Stimulated activated naive CD8-positive, alpha-beta T cell treated with anti-CD3 and anti-CD28 coated beads, Interleukin-15, Interleukin-2, amounts not matched to agents 100 ng/mL and 50 ng/mL, for 24 hours (primary cell): ENCODE measurements at regions not wholly inside any gene's neighbourhood (a gene's known extent, or its start where the extent isn't known, plus 50 kb on each side); places are given as distances from the start of the nearest gene placed in this dataset.

Source experiments
- H3K27ac Mint-ChIP-seq: one replicate; pipeline ENCODE4 v1.8.0; 2021; ENCODE audit warnings: mild to moderate bottlenecking, mixed read lengths
- H3K27me3 Mint-ChIP-seq: one replicate; pipeline ENCODE4 v1.8.0; 2021; ENCODE audit warnings: mixed read lengths
- H3K36me3 Mint-ChIP-seq: one replicate; pipeline ENCODE4 v1.8.0; 2021; ENCODE audit warnings: low read depth, mixed read lengths
- H3K4me1 Mint-ChIP-seq: one replicate; pipeline ENCODE4 v1.8.0; 2021; ENCODE audit warnings: low read depth, mixed read lengths
- H3K4me3 Mint-ChIP-seq: one replicate; pipeline ENCODE4 v1.8.0; 2021; ENCODE audit warnings: mild to moderate bottlenecking, mixed read lengths
- H3K9me3 Mint-ChIP-seq: one replicate; pipeline ENCODE4 v1.8.0; 2021; ENCODE audit warnings: mixed read lengths

- Mint-ChIP-seq H3K4me3 (no peak overlapping the region), H3K27me3 (no peaks in the 10 kb centered on the region), H3K4me1 (no peaks in the 10 kb centered on the region), H3K9me3 (peaks cover 4% of the 10 kb centered on the region), H3K27ac (no peak overlapping the region), H3K36me3 (no peaks in the 10 kb centered on the region)
These were observed 805.7 kb downstream of the SLC4A3 start for GRCh38 chr2:220433131-220433530.

DNA sequence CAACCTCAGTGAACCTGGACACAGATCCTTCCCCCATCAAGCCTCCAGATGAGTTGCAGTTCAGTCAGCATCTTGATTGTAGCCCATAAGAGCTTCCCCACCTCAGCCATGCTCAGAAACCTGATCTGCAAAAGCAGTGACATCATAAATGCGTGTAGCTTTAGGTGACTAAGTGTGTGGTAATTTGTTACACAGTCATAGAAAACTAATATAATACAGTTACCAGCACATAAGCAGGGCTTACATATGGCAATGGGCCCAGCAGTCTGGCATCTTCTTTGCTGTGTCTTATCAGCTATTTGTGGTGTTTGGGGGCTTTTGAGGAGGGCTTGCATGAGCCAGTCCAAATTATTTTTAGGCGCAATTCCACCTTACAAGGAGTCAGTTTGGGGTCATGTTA lies 807.0 kb downstream of the SLC4A3 start:
- peaks cover 9% of the 10 kb centered on the region for H3K9me3 Mint-ChIP-seq
- no peaks in the 10 kb centered on the region for H3K36me3 Mint-ChIP-seq
- no peak overlapping the region for H3K27ac Mint-ChIP-seq
- H3K27me3 Mint-ChIP-seq: no peaks in the 10 kb centered on the region
- no peaks in the 10 kb centered on the region for H3K4me1 Mint-ChIP-seq
- H3K4me3 Mint-ChIP-seq: no peak overlapping the region

DNA sequence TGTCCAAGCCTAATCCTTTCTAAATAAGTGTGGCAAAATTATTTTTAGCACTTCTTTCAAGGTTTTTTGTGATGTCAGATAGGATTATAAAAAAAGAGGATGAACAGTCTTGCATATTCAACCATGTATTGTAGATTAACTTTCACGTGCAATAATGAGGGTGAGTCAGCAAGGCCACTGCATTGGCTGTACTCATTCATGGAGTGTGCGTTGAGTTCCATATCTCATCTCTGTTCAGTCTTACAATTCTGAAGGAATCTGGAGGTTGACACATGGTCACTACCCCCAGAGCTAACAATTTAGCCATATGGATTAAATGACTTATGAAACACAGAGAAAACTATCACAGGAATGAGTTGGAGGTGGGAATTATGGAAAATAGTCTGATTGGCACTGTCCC lies 810.5 kb downstream of the SLC4A3 start:
- H3K9me3 Mint-ChIP-seq: peaks cover 9% of the 10 kb centered on the region
- no peaks in the 10 kb centered on the region for H3K27me3 Mint-ChIP-seq
- H3K4me3 Mint-ChIP-seq: no peak overlapping the region
- no peaks in the 10 kb centered on the region for H3K4me1 Mint-ChIP-seq
- no peaks in the 10 kb centered on the region for H3K36me3 Mint-ChIP-seq
- no peak overlapping the region for H3K27ac Mint-ChIP-seq

GRCh38 chr2:220440731-220441130 lies 813.3 kb downstream of the SLC4A3 start:
- no peaks in the 10 kb centered on the region for H3K4me1 Mint-ChIP-seq

GRCh38 chr2:220441404-220441803 lies 814.0 kb downstream of the SLC4A3 start:
- no peak overlapping the region for H3K4me3 Mint-ChIP-seq
- H3K4me1 Mint-ChIP-seq: no peaks in the 10 kb centered on the region
- no peak overlapping the region for H3K27ac Mint-ChIP-seq
- no peaks in the 10 kb centered on the region for H3K36me3 Mint-ChIP-seq
- peaks cover 9% of the 10 kb centered on the region for H3K9me3 Mint-ChIP-seq
- H3K27me3 Mint-ChIP-seq: no peaks in the 10 kb centered on the region

More at GRCh38 chr2:220440731-220441130, 813.3 kb downstream of the SLC4A3 start:
- H3K9me3 Mint-ChIP-seq: peaks cover 9% of the 10 kb centered on the region
- H3K27ac Mint-ChIP-seq: no peak overlapping the region
- H3K36me3 Mint-ChIP-seq: no peaks in the 10 kb centered on the region
- H3K4me3 Mint-ChIP-seq: no peak overlapping the region
- H3K27me3 Mint-ChIP-seq: no peaks in the 10 kb centered on the region

- H3K27me3 Mint-ChIP-seq: no peaks in the 10 kb centered on the region
- no peaks in the 10 kb centered on the region for H3K4me1 Mint-ChIP-seq
- H3K9me3 Mint-ChIP-seq: peaks cover 9% of the 10 kb centered on the region
- no peaks in the 10 kb centered on the region for H3K36me3 Mint-ChIP-seq
- no peak overlapping the region for H3K27ac Mint-ChIP-seq
- no peak overlapping the region for H3K4me3 Mint-ChIP-seq
These were observed 814.6 kb downstream of the SLC4A3 start for GRCh38 chr2:220442012-220442411.

GRCh38 chr2:220445429-220446105 lies 818.1 kb downstream of the SLC4A3 start:
- Mint-ChIP-seq H3K36me3 (no peaks in the 10 kb centered on the region), H3K27me3 (no peaks in the 10 kb centered on the region), H3K9me3 (peaks cover 7% of the 10 kb centered on the region), H3K4me1 (no peaks in the 10 kb centered on the region), H3K27ac (no peak overlapping the region), H3K4me3 (no peak overlapping the region)

GRCh38 chr2:220446106-220446712 lies 818.8 kb downstream of the SLC4A3 start:
- no peak overlapping the region for H3K4me3 Mint-ChIP-seq
- H3K4me1 Mint-ChIP-seq: no peaks in the 10 kb centered on the region
- peaks cover 7% of the 10 kb centered on the region for H3K9me3 Mint-ChIP-seq
- no peaks in the 10 kb centered on the region for H3K27me3 Mint-ChIP-seq
- no peak overlapping the region for H3K27ac Mint-ChIP-seq
- H3K36me3 Mint-ChIP-seq: no peaks in the 10 kb centered on the region

- peaks cover 3% of the 10 kb centered on the region for H3K9me3 Mint-ChIP-seq
- H3K36me3 Mint-ChIP-seq: no peaks in the 10 kb centered on the region
- H3K4me3 Mint-ChIP-seq: no peak overlapping the region
- H3K27ac Mint-ChIP-seq: no peak overlapping the region
- no peaks in the 10 kb centered on the region for H3K4me1 Mint-ChIP-seq
- no peaks in the 10 kb centered on the region for H3K27me3 Mint-ChIP-seq
These were observed 823.4 kb downstream of the SLC4A3 start for GRCh38 chr2:220450846-220451245.

- H3K36me3 Mint-ChIP-seq: no peaks in the 10 kb centered on the region
- no peaks in the 10 kb centered on the region for H3K27me3 Mint-ChIP-seq
- no peak overlapping the region for H3K4me3 Mint-ChIP-seq
- no peak overlapping the region for H3K27ac Mint-ChIP-seq
- H3K4me1 Mint-ChIP-seq: no peaks in the 10 kb centered on the region
- peaks cover 3% of the 10 kb centered on the region for H3K9me3 Mint-ChIP-seq
These were observed 824.0 kb downstream of the SLC4A3 start for GRCh38 chr2:220451438-220451837.

DNA sequence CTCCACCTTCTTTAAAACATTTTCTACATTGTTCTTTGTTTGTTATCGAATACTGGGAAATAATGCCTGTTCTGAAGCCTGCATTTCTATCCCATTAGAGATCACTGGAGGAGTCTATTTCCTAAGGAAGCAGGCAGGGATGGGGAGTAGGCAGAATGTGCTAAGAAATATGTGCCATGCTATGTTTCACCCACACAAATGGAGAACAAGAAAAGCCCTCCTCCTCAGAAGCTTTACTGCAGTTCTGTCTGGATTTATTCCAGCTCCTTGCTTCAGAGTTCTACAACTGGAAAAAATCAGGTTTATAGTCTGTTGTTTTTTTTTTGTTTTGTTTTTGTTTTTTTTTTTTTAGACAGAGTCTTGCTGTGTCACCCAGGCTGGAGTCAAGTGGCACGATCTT lies 825.1 kb downstream of the SLC4A3 start:
- Mint-ChIP-seq H3K27ac (no peak overlapping the region), H3K27me3 (no peaks in the 10 kb centered on the region), H3K36me3 (no peaks in the 10 kb centered on the region), H3K4me1 (no peaks in the 10 kb centered on the region), H3K4me3 (no peak overlapping the region), H3K9me3 (peaks cover 3% of the 10 kb centered on the region)

DNA sequence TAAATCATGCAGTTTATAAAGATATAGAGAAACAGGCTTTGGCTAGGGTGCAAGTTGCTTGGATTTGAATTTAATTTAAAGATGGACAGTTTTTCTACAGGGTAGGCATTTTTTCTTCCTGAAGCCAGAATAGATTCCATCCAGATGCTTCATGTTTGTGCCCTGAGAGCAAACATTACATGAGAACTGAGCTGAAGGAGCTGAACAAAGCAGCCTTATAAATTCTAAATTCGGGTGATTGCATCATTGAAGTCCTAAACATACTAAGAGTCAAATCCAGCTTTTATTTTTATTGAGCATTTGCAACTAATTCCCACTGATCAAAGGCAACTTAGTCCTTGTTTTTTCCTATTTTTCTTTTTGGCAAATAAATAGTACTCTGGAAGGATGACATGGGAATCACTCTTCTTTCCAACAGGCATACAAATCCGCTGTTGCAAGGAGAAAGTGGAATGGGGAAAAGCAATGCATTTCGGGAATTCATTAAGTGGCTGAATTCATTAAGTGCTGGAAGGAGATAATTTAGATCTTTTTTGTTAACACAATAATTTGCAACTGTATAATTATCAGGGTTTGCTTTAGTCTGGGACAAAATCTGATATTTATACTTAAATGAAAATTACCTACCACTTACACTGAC lies 828.0 kb downstream of the SLC4A3 start:
- Mint-ChIP-seq H3K4me1 (no peaks in the 10 kb centered on the region), H3K9me3 (peaks cover under 1% of the 10 kb centered on the region), H3K27me3 (no peaks in the 10 kb centered on the region), H3K27ac (no peak overlapping the region), H3K36me3 (no peaks in the 10 kb centered on the region), H3K4me3 (no peak overlapping the region)

- H3K9me3 Mint-ChIP-seq: no peaks in the 10 kb centered on the region
- no peaks in the 10 kb centered on the region for H3K4me1 Mint-ChIP-seq
- H3K27me3 Mint-ChIP-seq: no peaks in the 10 kb centered on the region
- H3K4me3 Mint-ChIP-seq: no peak overlapping the region
- H3K27ac Mint-ChIP-seq: no peak overlapping the region
- H3K36me3 Mint-ChIP-seq: no peaks in the 10 kb centered on the region
These were observed 830.6 kb downstream of the SLC4A3 start for GRCh38 chr2:220458051-220458450.

- Mint-ChIP-seq H3K27ac (no peak overlapping the region), H3K4me1 (no peaks in the 10 kb centered on the region), H3K27me3 (no peaks in the 10 kb centered on the region), H3K9me3 (no peaks in the 10 kb centered on the region), H3K4me3 (no peak overlapping the region), H3K36me3 (no peaks in the 10 kb centered on the region)
These were observed 833.0 kb downstream of the SLC4A3 start for GRCh38 chr2:220460257-220460985.

GRCh38 chr2:220463876-220464275 lies 836.4 kb downstream of the SLC4A3 start:
- Mint-ChIP-seq H3K36me3 (no peaks in the 10 kb centered on the region), H3K4me1 (no peaks in the 10 kb centered on the region), H3K27ac (no peak overlapping the region), H3K9me3 (no peaks in the 10 kb centered on the region), H3K27me3 (peaks cover 3% of the 10 kb centered on the region), H3K4me3 (no peak overlapping the region)
